ENCODE measurements at regions not wholly inside any gene's neighbourhood (a gene's known extent, or its start where the extent isn't known, plus 50 kb on each side); places are given as distances from the start of the nearest gene placed in this dataset.

- H2AFZ ChIP-seq (ENCODE audit: low read depth, low read length) = no peak overlapping the region
- no peaks in the 10 kb centered on the region for H3K27me3 ChIP-seq (ENCODE audit: insufficient read depth, low read length)
- H3K4me3 ChIP-seq (ENCODE audit: low read length) = no peak overlapping the region
These were observed 163.2 kb downstream of the TMEM182 start for GRCh38 chr2:102925003-102925402.

GRCh38 chr2:102927854-102928267, 166.0 kb downstream of the TMEM182 start:
- Histone ChIP-seq H3K36me3 (ENCODE audit: insufficient read depth, low read length) (no peaks in the 10 kb centered on the region), H3K9me3 (ENCODE audit: low read length) (no peaks in the 10 kb centered on the region)

More at GRCh38 chr2:102925003-102925402, 163.2 kb downstream of the TMEM182 start:
- Histone ChIP-seq H3K36me3 (ENCODE audit: insufficient read depth, low read length) (no peaks in the 10 kb centered on the region), H3K4me1 (ENCODE audit: insufficient read depth, low read length) (no peaks in the 10 kb centered on the region), H3K9me3 (ENCODE audit: low read length) (no peaks in the 10 kb centered on the region)

GRCh38 chr2:102929721-102930120, 167.9 kb downstream of the TMEM182 start:
- H3K27me3 ChIP-seq (ENCODE audit: insufficient read depth, low read length) = no peaks in the 10 kb centered on the region
- H3K4me3 ChIP-seq (ENCODE audit: low read length) = no peak overlapping the region
- H3K4me1 ChIP-seq (ENCODE audit: insufficient read depth, low read length) = peaks cover 13% of the 10 kb centered on the region
- H2AFZ ChIP-seq (ENCODE audit: low read depth, low read length) = no peak overlapping the region
- H3K36me3 ChIP-seq (ENCODE audit: insufficient read depth, low read length) = no peaks in the 10 kb centered on the region
- no peaks in the 10 kb centered on the region for H3K9me3 ChIP-seq (ENCODE audit: low read length)

More at GRCh38 chr2:102927854-102928267, 166.0 kb downstream of the TMEM182 start:
- Histone ChIP-seq H3K27me3 (ENCODE audit: insufficient read depth, low read length) (no peaks in the 10 kb centered on the region), H3K4me3 (ENCODE audit: low read length) (no peak overlapping the region), H3K4me1 (ENCODE audit: insufficient read depth, low read length) (peaks cover 6% of the 10 kb centered on the region), H2AFZ (ENCODE audit: low read depth, low read length) (no peak overlapping the region)

- H3K36me3 ChIP-seq (ENCODE audit: insufficient read depth, low read length) = no peaks in the 10 kb centered on the region
- H3K4me1 ChIP-seq (ENCODE audit: insufficient read depth, low read length) = peaks cover 13% of the 10 kb centered on the region
- no peak overlapping the region for H3K4me3 ChIP-seq (ENCODE audit: low read length)
- no peaks in the 10 kb centered on the region for H3K9me3 ChIP-seq (ENCODE audit: low read length)
- H3K27me3 ChIP-seq (ENCODE audit: insufficient read depth, low read length) = no peaks in the 10 kb centered on the region
- no peak overlapping the region for H2AFZ ChIP-seq (ENCODE audit: low read depth, low read length)
These were observed 170.7 kb downstream of the TMEM182 start for GRCh38 chr2:102932501-102932900.

GRCh38 chr2:102939207-102939606, 177.4 kb downstream of the TMEM182 start:
- H3K36me3 ChIP-seq (ENCODE audit: insufficient read depth, low read length) = no peaks in the 10 kb centered on the region
- H3K27me3 ChIP-seq (ENCODE audit: insufficient read depth, low read length) = no peaks in the 10 kb centered on the region
- no peak overlapping the region for H2AFZ ChIP-seq (ENCODE audit: low read depth, low read length)
- H3K4me1 ChIP-seq (ENCODE audit: insufficient read depth, low read length) = peaks cover under 1% of the 10 kb centered on the region
- H3K4me3 ChIP-seq (ENCODE audit: low read length) = no peak overlapping the region
- H3K9me3 ChIP-seq (ENCODE audit: low read length) = no peaks in the 10 kb centered on the region

GRCh38 chr2:102940684-102941083, 178.9 kb downstream of the TMEM182 start:
- Histone ChIP-seq H2AFZ (ENCODE audit: low read depth, low read length) (no peak overlapping the region), H3K36me3 (ENCODE audit: insufficient read depth, low read length) (no peaks in the 10 kb centered on the region)

GRCh38 chr2:102942107-102942506, 180.3 kb downstream of the TMEM182 start:
- H3K9me3 ChIP-seq (ENCODE audit: low read length) = no peaks in the 10 kb centered on the region
- H3K4me1 ChIP-seq (ENCODE audit: insufficient read depth, low read length) = peaks cover 11% of the 10 kb centered on the region
- H3K27me3 ChIP-seq (ENCODE audit: insufficient read depth, low read length) = no peaks in the 10 kb centered on the region

More at GRCh38 chr2:102940684-102941083, 178.9 kb downstream of the TMEM182 start:
- Histone ChIP-seq H3K4me3 (ENCODE audit: low read length) (no peak overlapping the region), H3K4me1 (ENCODE audit: insufficient read depth, low read length) (no peaks in the 10 kb centered on the region), H3K9me3 (ENCODE audit: low read length) (no peaks in the 10 kb centered on the region), H3K27me3 (ENCODE audit: insufficient read depth, low read length) (no peaks in the 10 kb centered on the region)

GRCh38 chr2:102943251-102943650, 181.4 kb downstream of the TMEM182 start:
- H2AFZ ChIP-seq (ENCODE audit: low read depth, low read length) = no peak overlapping the region
- H3K36me3 ChIP-seq (ENCODE audit: insufficient read depth, low read length) = no peaks in the 10 kb centered on the region
- H3K27me3 ChIP-seq (ENCODE audit: insufficient read depth, low read length) = no peaks in the 10 kb centered on the region
- peaks cover 12% of the 10 kb centered on the region for H3K4me1 ChIP-seq (ENCODE audit: insufficient read depth, low read length)
- H3K4me3 ChIP-seq (ENCODE audit: low read length) = no peak overlapping the region
- no peaks in the 10 kb centered on the region for H3K9me3 ChIP-seq (ENCODE audit: low read length)

More at GRCh38 chr2:102942107-102942506, 180.3 kb downstream of the TMEM182 start:
- Histone ChIP-seq H3K36me3 (ENCODE audit: insufficient read depth, low read length) (no peaks in the 10 kb centered on the region), H2AFZ (ENCODE audit: low read depth, low read length) (no peak overlapping the region), H3K4me3 (ENCODE audit: low read length) (no peak overlapping the region)

- Histone ChIP-seq H2AFZ (ENCODE audit: low read depth, low read length) (no peak overlapping the region), H3K9me3 (ENCODE audit: low read length) (no peaks in the 10 kb centered on the region), H3K4me1 (ENCODE audit: insufficient read depth, low read length) (peaks cover 12% of the 10 kb centered on the region), H3K36me3 (ENCODE audit: insufficient read depth, low read length) (no peaks in the 10 kb centered on the region), H3K27me3 (ENCODE audit: insufficient read depth, low read length) (no peaks in the 10 kb centered on the region), H3K4me3 (ENCODE audit: low read length) (no peak overlapping the region)
These were observed 188.6 kb downstream of the TMEM182 start for GRCh38 chr2:102950371-102950946.

GRCh38 chr2:102951249-102951648, 189.4 kb downstream of the TMEM182 start:
- no peak overlapping the region for H2AFZ ChIP-seq (ENCODE audit: low read depth, low read length)
- no peaks in the 10 kb centered on the region for H3K9me3 ChIP-seq (ENCODE audit: low read length)
- no peaks in the 10 kb centered on the region for H3K27me3 ChIP-seq (ENCODE audit: insufficient read depth, low read length)
- no peaks in the 10 kb centered on the region for H3K36me3 ChIP-seq (ENCODE audit: insufficient read depth, low read length)
- peaks cover 9% of the 10 kb centered on the region for H3K4me1 ChIP-seq (ENCODE audit: insufficient read depth, low read length)
- no peak overlapping the region for H3K4me3 ChIP-seq (ENCODE audit: low read length)

GRCh38 chr2:102967451-102967850, 205.6 kb downstream of the TMEM182 start:
- Histone ChIP-seq H2AFZ (ENCODE audit: low read depth, low read length) (no peak overlapping the region), H3K27me3 (ENCODE audit: insufficient read depth, low read length) (no peaks in the 10 kb centered on the region), H3K4me3 (ENCODE audit: low read length) (no peak overlapping the region), H3K36me3 (ENCODE audit: insufficient read depth, low read length) (no peaks in the 10 kb centered on the region), H3K4me1 (ENCODE audit: insufficient read depth, low read length) (no peaks in the 10 kb centered on the region), H3K9me3 (ENCODE audit: low read length) (no peaks in the 10 kb centered on the region)

- no peaks in the 10 kb centered on the region for H3K27me3 ChIP-seq (ENCODE audit: insufficient read depth, low read length)
- H3K4me3 ChIP-seq (ENCODE audit: low read length) = no peak overlapping the region
- no peaks in the 10 kb centered on the region for H3K4me1 ChIP-seq (ENCODE audit: insufficient read depth, low read length)
- no peaks in the 10 kb centered on the region for H3K36me3 ChIP-seq (ENCODE audit: insufficient read depth, low read length)
- no peaks in the 10 kb centered on the region for H3K9me3 ChIP-seq (ENCODE audit: low read length)
- no peak overlapping the region for H2AFZ ChIP-seq (ENCODE audit: low read depth, low read length)
These were observed 206.5 kb downstream of the TMEM182 start for GRCh38 chr2:102968375-102968774.

GRCh38 chr2:102971701-102972100, 209.9 kb downstream of the TMEM182 start:
- Histone ChIP-seq H3K9me3 (ENCODE audit: low read length) (no peaks in the 10 kb centered on the region), H3K4me3 (ENCODE audit: low read length) (no peak overlapping the region), H3K4me1 (ENCODE audit: insufficient read depth, low read length) (peaks cover 17% of the 10 kb centered on the region), H2AFZ (ENCODE audit: low read depth, low read length) (no peak overlapping the region), H3K36me3 (ENCODE audit: insufficient read depth, low read length) (no peaks in the 10 kb centered on the region), H3K27me3 (ENCODE audit: insufficient read depth, low read length) (no peaks in the 10 kb centered on the region)

Measured in neuron (in vitro differentiated cells).